Prostate gland (tissue), 2 donors: ENCODE measurements at regions not wholly inside any gene's neighbourhood (a gene's known extent, or its start where the extent isn't known, plus 50 kb on each side); places are given as distances from the start of the nearest gene placed in this dataset.

Source experiments
- CTCF ChIP-seq, 4 experiments: fragments of 200-600 bp in 2 of 4; fragments of 450-650 bp in 2 of 4; sonication (generic) in 2 of 4; IDR thresholded peaks; 1 replicate in 3 of 4; 2 replicates in 1 of 4; pipeline ENCODE4 v1.5.1; 2016 to 2019; ENCODE audit warnings: antibody characterized with exemption in 4 of 4, mild to moderate bottlenecking in 2 of 4, moderate library complexity in 2 of 4
- POLR2A ChIP-seq: fragments of 450-650 bp; IDR thresholded peaks from one replicate; pipeline ENCODE4 v1.6.1; 2016; ENCODE audit warnings: antibody characterized with exemption, mild to moderate bottlenecking
- POLR2AphosphoS5 ChIP-seq: sonication (generic); formaldehyde crosslinking; IDR thresholded peaks from one replicate; pipeline ENCODE4 v1.6.1; 2017; ENCODE audit warnings: antibody characterized with exemption

GRCh38 chr2:224310943-224311625, 90.8 kb downstream of the FAM124B start:
- no peak for TF ChIP-seq POLR2AphosphoS5
- no peak for TF ChIP-seq CTCF (IDR thresholded peaks at IDR 0.05)
- TF ChIP-seq POLR2A: no peak
